Pancreas (tissue), 10 donors: ENCODE measurements at regions not wholly inside any gene's neighbourhood (a gene's known extent, or its start where the extent isn't known, plus 50 kb on each side); places are given as distances from the start of the nearest gene placed in this dataset.

ENCODE experiments used
- ATAC-seq, 4 donors: fragments of 200-7000 bp; cut with Tn5 transposase; one replicate each; pipeline versions ENCODE4 v1.8.0 to v1.9.1; 2020; ENCODE audit warnings: mild to moderate bottlenecking in 4 of 4, moderate library complexity in 4 of 4
- DNase-seq, 6 donors: peaks; one replicate each; pipeline ENCODE4 v3.0.0-alpha.2; 2020
- FAIRE-seq: peaks from 2 replicates; lab custom pipeline; 2012; peaks lifted over from hg19 to GRCh38; lab: Jason Lieb, UNC
- H3K27ac ChIP-seq, 4 donors: fragments of 200-600 bp; sonication (generic); 1 replicate in 3 of 4; 2 replicates in 1 of 4; pipeline versions ENCODE4 v1.5.0 to v1.8.0; 2020
- H3K27me3 ChIP-seq, 4 donors: fragments of 200-600 bp; one replicate each; pipeline ENCODE4 v1.8.0; 2021
- H3K36me3 ChIP-seq, 3 donors: fragments of 200-600 bp; sonication (generic) in 1 of 3; one replicate each; pipeline versions ENCODE4 v1.5.0 to v1.8.0; 2020 to 2021
- H3K4me1 ChIP-seq, 3 donors: fragments of 200-600 bp; one replicate each; pipeline ENCODE4 v1.8.0; 2021
- H3K4me3 ChIP-seq, 4 donors: fragments of 200-600 bp; sonication (generic) in 2 of 4; one replicate each; pipeline versions ENCODE4 v1.5.0 to v1.8.0; 2020 to 2021
- H3K9me3 ChIP-seq, 4 donors: fragments of 200-600 bp; one replicate each; pipeline ENCODE4 v1.8.0; 2021
- CTCF ChIP-seq, 4 donors: fragments of 200-600 bp; sonication (generic) in 3 of 4; IDR thresholded peaks; one replicate each; pipeline versions ENCODE4 v1.5.0 to v1.8.0; 2021; ENCODE audit warnings: antibody characterized with exemption in 4 of 4
- WGBS, 2 donors: extraction: QIAGEN DNeasy Blood & Tissue Kit; methylation state at CpG; one replicate each; pipeline ENCODE4 v1.1.7; 2013; 5-methylcytosine and 5-hydroxymethylcytosine counted together
- intact Hi-C, 3 donors: fragments of 100-400 bp; cut with DNase I; formaldehyde crosslinking; loops; one replicate each; pipeline versions ENCODE4 v1.11.1 to v1.14.2; 2022
- donor health status: healthy with polysubstance abuse.
- donor health status: DM: no; HTN: no; CAD: no; lungs with moderate emphysema.
- donor health status: DM: no; HTN: no; CAD: no.
- donor health status: control.
- donor health status: control.
- donor health status: Bipolar disorder and iron deficiency.
- donor health status: DM: yes; HTN: yes; CAD: no.
- donor health status: DM: no; HTN: no; CAD: no.
- donor health status: DM: no; HTN: no; CAD: no.
- donor health status: DM: yes; HTN: yes; CAD: no.

- no peak for DNase-seq
- Histone ChIP-seq H3K36me3 (no peaks in the 10 kb centered on the region), H3K27ac (no peak overlapping the region), H3K4me1 (no peaks in the 10 kb centered on the region), H3K9me3 (no peaks in the 10 kb centered on the region), H3K4me3 (no peak overlapping the region), H3K27me3 (no peaks in the 10 kb centered on the region)
- no peak for TF ChIP-seq CTCF (IDR thresholded peaks at IDR 0.05)
- intact Hi-C loops, result no loop called here
- WGBS, 2 donors, result 17 to 21% methylated on average over 3 of the region's 3 CpGs
- no peak for FAIRE-seq
- ATAC-seq, result no peak
These were observed 1365.5 kb upstream of the CELF4 start for GRCh38 chr18:38930881-38931753.

- no peak for TF ChIP-seq CTCF (IDR thresholded peaks at IDR 0.05)
- no peak overlapping the region for H3K4me3 ChIP-seq
- no peak for FAIRE-seq
These were observed 1357.9 kb upstream of the CELF4 start for GRCh38 chr18:38923540-38923939.

GRCh38 chr18:38923126-38923525 lies 1357.5 kb upstream of the CELF4 start:
- DNase-seq, result no peak
- no peak for ATAC-seq
- Histone ChIP-seq H3K27ac (no peak overlapping the region), H3K9me3 (no peaks in the 10 kb centered on the region), H3K4me1 (no peaks in the 10 kb centered on the region), H3K36me3 (no peaks in the 10 kb centered on the region), H3K27me3 (no peaks in the 10 kb centered on the region), H3K4me3 (no peak overlapping the region)
- FAIRE-seq, result no peak
- WGBS, 2 donors, result 49 to 63% methylated on average over 1 of the region's 1 CpG
- intact Hi-C loops, result no loop called here
- no peak for TF ChIP-seq CTCF (IDR thresholded peaks at IDR 0.05)

More at GRCh38 chr18:38923540-38923939, 1357.9 kb upstream of the CELF4 start:
- intact Hi-C loops, result no loop called here
- 69 to 87% methylated on average over 3 of the region's 3 CpGs for WGBS, 2 donors
- no peak for DNase-seq
- Histone ChIP-seq H3K4me1 (no peaks in the 10 kb centered on the region), H3K27ac (no peak overlapping the region), H3K27me3 (no peaks in the 10 kb centered on the region), H3K36me3 (no peaks in the 10 kb centered on the region), H3K9me3 (no peaks in the 10 kb centered on the region)
- ATAC-seq, result no peak

- DNase-seq (no peak), FAIRE-seq (no peak), ATAC-seq (no peak)
- Histone ChIP-seq H3K27ac (no peak overlapping the region), H3K9me3 (no peaks in the 10 kb centered on the region), H3K4me1 (no peaks in the 10 kb centered on the region), H3K36me3 (no peaks in the 10 kb centered on the region), H3K27me3 (peaks cover 0 to 6% (median 0%) of the 10 kb centered on the region in 4 donors), H3K4me3 (no peak overlapping the region)
- intact Hi-C loops, result no loop called here
- TF ChIP-seq CTCF (IDR thresholded peaks at IDR 0.05), result no peak
- 50 to 59% methylated on average over 2 of the region's 2 CpGs for WGBS, 2 donors
These were observed 1344.4 kb upstream of the CELF4 start for GRCh38 chr18:38909972-38910371.

GRCh38 chr18:38902796-38903195 lies 1337.2 kb upstream of the CELF4 start:
- H3K36me3 ChIP-seq, result no peaks in the 10 kb centered on the region
- H3K27ac ChIP-seq, result no peak overlapping the region
- H3K27me3 ChIP-seq, result peaks cover 0 to 8% (median 0%) of the 10 kb centered on the region in 4 donors
- DNase-seq (no peak), FAIRE-seq (no peak), ATAC-seq (no peak)
- WGBS, 2 donors, result 31 to 36% methylated on average over 2 of the region's 2 CpGs
- no peaks in the 10 kb centered on the region for H3K4me1 ChIP-seq
- H3K4me3 ChIP-seq, result no peak overlapping the region
- TF ChIP-seq CTCF (IDR thresholded peaks at IDR 0.05), result no peak
- no peaks in the 10 kb centered on the region for H3K9me3 ChIP-seq
- intact Hi-C loops, result no loop called here
